CD4-positive, alpha-beta T cell (primary cell): ENCODE measurements at regions not wholly inside any gene's neighbourhood (a gene's known extent, or its start where the extent isn't known, plus 50 kb on each side); places are given as distances from the start of the nearest gene placed in this dataset.

Experiments used
- ATAC-seq: fragments of 200-7000 bp; cut with Tn5 transposase; one replicate; pipeline ENCODE4 v1.10.0; 2022; ENCODE audit warnings: mild to moderate bottlenecking; ENCODE audit not compliant: poor library complexity
- CTCF ChIA-PET: fragments of 350-600 bp; sonication (Branson Sonifier 250); formaldehyde crosslinking; loops from one replicate; lab custom pipeline; 2021; ENCODE audit warnings: antibody characterized with exemption, inconsistent platforms; lab: Charles Lee
- POLR2A ChIA-PET: fragments of 350-600 bp; sonication (Branson Sonifier 250); formaldehyde crosslinking; loops from one replicate; lab custom pipeline; 2021; ENCODE audit warnings: antibody characterized with exemption, inconsistent platforms; lab: Charles Lee
- DNase-seq, 14 experiments: peaks; one replicate each; pipeline ENCODE4 v3.0.0-alpha.2; 2013 to 2020; ENCODE audit warnings: mixed read lengths in 2 of 14
- H3K27ac ChIP-seq, 2 donors: one replicate each; pipeline versions ENCODE4 v1.5.1 to v1.7.0; 2013; ENCODE audit warnings: low read length in 2 of 2, low read depth in 1 of 2, mild to moderate bottlenecking in 1 of 2
- H3K27me3 ChIP-seq, 2 experiments: 1 replicate in 1 of 2; 2 replicates in 1 of 2; pipeline versions ENCODE4 v1.6.1 to v1.7.0; 2013; ENCODE audit warnings: low read length in 2 of 2, control low read depth in 1 of 2, mild to moderate bottlenecking in 1 of 2, moderate library complexity in 1 of 2; ENCODE audit not compliant: insufficient read depth in 2 of 2, control insufficient read depth in 1 of 2
- H3K36me3 ChIP-seq: one replicate; pipeline ENCODE4 v1.6.1; 2013; ENCODE audit warnings: low read length, control low read depth; ENCODE audit not compliant: insufficient read depth
- H3K4me1 ChIP-seq: one replicate; pipeline ENCODE4 v1.6.1; 2013; ENCODE audit warnings: low read length, control low read depth; ENCODE audit not compliant: insufficient read depth
- H3K4me3 ChIP-seq: one replicate; pipeline ENCODE4 v1.5.1; 2013; ENCODE audit warnings: mild to moderate bottlenecking, low read length, moderate library complexity
- H3K9me3 ChIP-seq, 2 experiments: 1 replicate in 1 of 2; 2 replicates in 1 of 2; pipeline versions ENCODE4 v1.6.1 to v1.7.0; 2013; ENCODE audit warnings: low read length in 2 of 2, mild to moderate bottlenecking in 2 of 2, control low read depth in 1 of 2, moderate library complexity in 1 of 2; ENCODE audit not compliant: control insufficient read depth in 1 of 2, insufficient read depth in 1 of 2
- H3K27ac Mint-ChIP-seq: one replicate; pipeline ENCODE4 v1.8.0; 2020; ENCODE audit warnings: mixed read lengths
- H3K27me3 Mint-ChIP-seq: one replicate; pipeline ENCODE4 v1.8.0; 2021; ENCODE audit warnings: mixed read lengths
- H3K36me3 Mint-ChIP-seq: one replicate; pipeline ENCODE4 v1.8.0; 2021; ENCODE audit warnings: low read depth, mixed read lengths
- H3K4me1 Mint-ChIP-seq: one replicate; pipeline ENCODE4 v1.8.0; 2021; ENCODE audit warnings: low read depth, mixed read lengths
- H3K4me3 Mint-ChIP-seq: one replicate; pipeline ENCODE4 v1.8.0; 2020; ENCODE audit warnings: mild to moderate bottlenecking, mixed read lengths
- H3K9me3 Mint-ChIP-seq: one replicate; pipeline ENCODE4 v1.8.0; 2020; ENCODE audit warnings: mixed read lengths
- intact Hi-C, 2 experiments: fragments of 100-400 bp; cut with DNase I in 1 of 2; cut with micrococcal nuclease in 1 of 2; formaldehyde crosslinking; loops; one replicate each; pipeline versions ENCODE4 v1.15.1 to v1.9.0; 2023 to 2025; cut with DNase I, micrococcal nuclease
- TF ChIP-seq, protein P1 (sequence below): fragments of 200-600 bp; IDR thresholded peaks from one replicate; pipeline ENCODE4 v1.8.0; 2022; ENCODE audit warnings: antibody characterized with exemption, mild to moderate bottlenecking

DNA sequence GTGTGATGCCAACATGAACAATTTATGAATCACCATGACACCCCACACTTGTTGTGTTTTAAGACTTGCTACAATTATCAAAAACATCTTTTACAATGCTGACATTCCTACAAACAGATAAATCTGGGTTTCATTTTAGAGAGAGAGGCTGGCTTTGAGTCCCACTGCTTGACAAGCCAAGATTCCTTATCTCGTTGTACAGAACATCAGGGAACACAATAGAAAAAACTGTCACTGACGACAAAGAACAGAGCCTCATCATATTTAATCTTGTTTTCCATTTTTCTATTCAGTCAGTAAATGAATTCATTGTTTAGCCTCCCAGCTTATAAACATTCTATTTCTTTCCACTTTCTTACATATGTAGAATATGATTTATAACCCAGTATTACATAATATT lies 461.6 kb upstream of the VSTM2A start:
- H3K27me3 Mint-ChIP-seq, result no peaks in the 10 kb centered on the region
- Histone ChIP-seq H3K27me3 (no peaks in the 10 kb centered on the region), H3K4me1 (no peaks in the 10 kb centered on the region), H3K27ac (no peak overlapping the region), H3K4me3 (no peak overlapping the region), H3K36me3 (no peaks in the 10 kb centered on the region), H3K9me3 (peaks cover 0 to 20% of the 10 kb centered on the region in 2 experiments)
- DNase-seq (no peak), ATAC-seq (no peak)
- no peaks in the 10 kb centered on the region for H3K36me3 Mint-ChIP-seq
- H3K4me1 Mint-ChIP-seq, result no peaks in the 10 kb centered on the region
- TF ChIP-seq, protein P1, sequence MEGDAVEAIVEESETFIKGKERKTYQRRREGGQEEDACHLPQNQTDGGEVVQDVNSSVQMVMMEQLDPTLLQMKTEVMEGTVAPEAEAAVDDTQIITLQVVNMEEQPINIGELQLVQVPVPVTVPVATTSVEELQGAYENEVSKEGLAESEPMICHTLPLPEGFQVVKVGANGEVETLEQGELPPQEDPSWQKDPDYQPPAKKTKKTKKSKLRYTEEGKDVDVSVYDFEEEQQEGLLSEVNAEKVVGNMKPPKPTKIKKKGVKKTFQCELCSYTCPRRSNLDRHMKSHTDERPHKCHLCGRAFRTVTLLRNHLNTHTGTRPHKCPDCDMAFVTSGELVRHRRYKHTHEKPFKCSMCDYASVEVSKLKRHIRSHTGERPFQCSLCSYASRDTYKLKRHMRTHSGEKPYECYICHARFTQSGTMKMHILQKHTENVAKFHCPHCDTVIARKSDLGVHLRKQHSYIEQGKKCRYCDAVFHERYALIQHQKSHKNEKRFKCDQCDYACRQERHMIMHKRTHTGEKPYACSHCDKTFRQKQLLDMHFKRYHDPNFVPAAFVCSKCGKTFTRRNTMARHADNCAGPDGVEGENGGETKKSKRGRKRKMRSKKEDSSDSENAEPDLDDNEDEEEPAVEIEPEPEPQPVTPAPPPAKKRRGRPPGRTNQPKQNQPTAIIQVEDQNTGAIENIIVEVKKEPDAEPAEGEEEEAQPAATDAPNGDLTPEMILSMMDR, result no peak
- H3K4me3 Mint-ChIP-seq, result no peak overlapping the region
- ChIA-PET POLR2A (no interaction called here), CTCF (no interaction called here)
- intact Hi-C loops, result no loop called here
- no peak overlapping the region for H3K27ac Mint-ChIP-seq
- H3K9me3 Mint-ChIP-seq, result peaks cover 12% of the 10 kb centered on the region

GRCh38 chr7:54080971-54081370 lies 461.2 kb upstream of the VSTM2A start:
- TF ChIP-seq, protein P1, result no peak
- peaks cover 0 to 20% of the 10 kb centered on the region in 2 experiments for H3K9me3 ChIP-seq
- intact Hi-C loops, result no loop called here
- H3K36me3 Mint-ChIP-seq, result no peaks in the 10 kb centered on the region
- H3K4me1 ChIP-seq, result no peaks in the 10 kb centered on the region
- H3K4me1 Mint-ChIP-seq, result no peaks in the 10 kb centered on the region
- ChIA-PET CTCF (no interaction called here), POLR2A (no interaction called here)
- no peaks in the 10 kb centered on the region for H3K27me3 ChIP-seq
- no peaks in the 10 kb centered on the region for H3K27me3 Mint-ChIP-seq
- DNase-seq (no peak), ATAC-seq (no peak)
- H3K27ac ChIP-seq, result no peak overlapping the region
- H3K9me3 Mint-ChIP-seq, result peaks cover 12% of the 10 kb centered on the region
- H3K27ac Mint-ChIP-seq, result no peak overlapping the region
- no peaks in the 10 kb centered on the region for H3K36me3 ChIP-seq
- H3K4me3 Mint-ChIP-seq, result no peak overlapping the region
- H3K4me3 ChIP-seq, result no peak overlapping the region

GRCh38 chr7:54084340-54084739 lies 457.8 kb upstream of the VSTM2A start:
- Mint-ChIP-seq H3K4me1 (no peaks in the 10 kb centered on the region), H3K36me3 (no peaks in the 10 kb centered on the region), H3K9me3 (peaks cover 2% of the 10 kb centered on the region), H3K27me3 (no peaks in the 10 kb centered on the region), H3K4me3 (no peak overlapping the region), H3K27ac (no peak overlapping the region)
- ChIA-PET CTCF (no interaction called here), POLR2A (no interaction called here)
- Histone ChIP-seq H3K4me3 (no peak overlapping the region), H3K9me3 (peaks cover 0 to 30% of the 10 kb centered on the region in 2 experiments), H3K36me3 (no peaks in the 10 kb centered on the region), H3K27me3 (no peaks in the 10 kb centered on the region), H3K27ac (no peak overlapping the region), H3K4me1 (no peaks in the 10 kb centered on the region)
- ATAC-seq (no peak), DNase-seq (no peak)
- intact Hi-C loops, result no loop called here
- TF ChIP-seq, protein P1, result no peak
